Activated CD4-positive, CD25-positive, alpha-beta regulatory T cell treated with anti-CD3 and anti-CD28 coated beads, Interleukin-2, amount 50 U/mL, for 24 hours (primary cell): ENCODE measurements at regions not wholly inside any gene's neighbourhood (a gene's known extent, or its start where the extent isn't known, plus 50 kb on each side); places are given as distances from the start of the nearest gene placed in this dataset.
"Not testable (repeated sequence)": the region's sequence is repeated elsewhere in the genome, so short reads cannot be mapped to it uniquely, and the experiment has no call there.

Source experiments
- ATAC-seq, 2 donors: fragments of 150-1000 bp; cut with Tn5 transposase; one replicate each; pipeline ENCODE4 v1.10.0; 2021; ENCODE audit warnings: mild to moderate bottlenecking in 1 of 2, moderate library complexity in 1 of 2

DNA sequence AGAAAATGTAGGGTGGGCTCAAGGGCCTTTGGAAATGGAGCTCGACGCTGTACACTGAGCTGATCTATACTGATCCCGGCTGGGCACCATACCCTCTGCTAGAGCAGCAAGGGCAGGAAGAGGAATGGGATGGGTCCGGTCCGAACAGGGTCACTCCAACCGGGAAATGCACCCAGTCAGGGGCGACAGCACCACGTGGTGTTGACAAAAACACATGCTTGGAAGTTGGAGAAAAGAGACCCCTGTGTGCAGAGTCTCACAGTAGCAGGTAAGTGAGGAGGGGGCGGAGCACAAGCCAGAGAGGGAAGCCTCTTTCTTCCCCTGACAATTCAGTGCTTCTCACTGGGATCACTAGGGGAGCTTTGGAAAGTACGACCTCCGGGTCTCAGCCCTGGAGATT, 84.1 kb upstream of the ASB18 start:
- ATAC-seq = no peak

GRCh38 chr2:236348976-236349375, 84.8 kb upstream of the ASB18 start:
- ATAC-seq = no peak

- ATAC-seq = no peak
Observed at GRCh38 chr2:236350426-236350825, 86.2 kb upstream of the ASB18 start.

DNA sequence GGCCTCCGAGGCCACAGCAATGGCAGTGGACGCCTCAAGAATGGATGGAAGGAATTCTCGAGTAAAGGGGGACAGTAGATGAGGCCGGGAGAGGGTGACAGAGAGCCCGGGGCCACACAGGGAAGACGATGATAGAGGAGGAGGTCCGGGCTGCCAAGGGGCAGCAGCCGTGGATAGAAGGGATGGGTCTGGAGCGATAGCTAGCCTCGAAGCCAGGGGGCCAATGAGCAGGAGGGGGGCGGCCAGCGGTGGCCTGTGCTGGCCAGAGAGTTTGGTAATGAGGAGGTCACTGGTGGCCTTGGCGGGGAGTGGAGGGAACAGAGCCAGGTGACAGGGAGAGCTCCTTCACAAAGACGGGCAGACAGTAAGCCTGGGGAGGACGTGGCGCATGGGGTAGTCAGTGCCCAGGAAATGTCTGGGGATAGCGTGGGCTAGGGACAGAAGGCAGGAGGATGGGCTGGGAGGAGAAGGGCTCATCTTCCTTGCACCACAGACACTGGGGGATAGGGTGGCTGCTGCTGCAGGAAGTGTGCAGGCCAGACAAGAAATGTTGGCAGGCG, 87.8 kb upstream of the ASB18 start:
- no peak for ATAC-seq

- no peak for ATAC-seq
Observed at GRCh38 chr2:236352761-236353593, 88.8 kb upstream of the ASB18 start.

- ATAC-seq = no peak
Observed at GRCh38 chr2:236353594-236353942, 89.4 kb upstream of the ASB18 start.

DNA sequence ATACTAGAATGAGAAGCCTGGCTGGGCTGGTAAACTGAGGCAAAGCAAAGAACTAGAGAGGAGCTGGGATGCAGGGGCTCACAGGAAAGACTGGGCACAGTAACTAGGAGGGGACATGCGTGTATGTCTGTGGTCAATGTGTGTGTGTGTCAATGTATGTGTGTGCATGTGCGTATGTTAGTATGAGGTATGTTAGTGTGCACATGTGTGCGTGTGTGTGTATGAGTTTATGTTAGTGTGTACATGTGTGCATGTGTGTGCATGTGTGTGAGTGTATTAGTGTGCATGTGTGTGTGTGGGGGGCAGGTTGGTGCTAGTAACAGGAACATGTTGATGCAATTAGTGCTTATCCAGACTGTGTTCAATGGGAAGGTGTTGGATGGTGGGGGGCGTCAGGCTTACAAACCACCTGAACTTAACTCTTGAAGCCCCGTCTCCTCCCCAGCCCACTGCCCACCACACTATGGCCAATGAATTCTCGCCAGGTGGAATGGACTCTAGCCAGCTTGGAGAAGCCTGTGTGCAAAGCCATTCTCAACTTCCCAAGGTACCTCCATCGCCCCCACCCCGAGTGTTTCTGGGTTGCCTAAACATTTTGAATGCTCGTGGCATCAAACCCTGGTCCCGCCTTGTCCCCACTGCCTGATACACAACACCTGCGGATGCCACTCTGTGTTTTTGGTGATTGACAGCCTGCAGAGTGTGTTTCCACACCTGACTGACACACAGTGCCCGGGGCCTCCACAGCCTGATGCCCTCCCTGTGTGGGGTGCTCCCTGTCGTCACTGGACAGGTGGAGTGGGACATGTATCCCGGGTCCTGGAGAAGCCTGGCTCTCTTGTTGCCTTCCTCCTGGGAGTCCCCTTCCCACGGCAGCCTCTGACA, 90.1 kb upstream of the ASB18 start:
- no peak for ATAC-seq

GRCh38 chr2:236354973-236355595, 90.9 kb upstream of the ASB18 start:
- ATAC-seq = no peak

- no peak for ATAC-seq
Observed at GRCh38 chr2:236355911-236356310, 91.7 kb upstream of the ASB18 start.

DNA sequence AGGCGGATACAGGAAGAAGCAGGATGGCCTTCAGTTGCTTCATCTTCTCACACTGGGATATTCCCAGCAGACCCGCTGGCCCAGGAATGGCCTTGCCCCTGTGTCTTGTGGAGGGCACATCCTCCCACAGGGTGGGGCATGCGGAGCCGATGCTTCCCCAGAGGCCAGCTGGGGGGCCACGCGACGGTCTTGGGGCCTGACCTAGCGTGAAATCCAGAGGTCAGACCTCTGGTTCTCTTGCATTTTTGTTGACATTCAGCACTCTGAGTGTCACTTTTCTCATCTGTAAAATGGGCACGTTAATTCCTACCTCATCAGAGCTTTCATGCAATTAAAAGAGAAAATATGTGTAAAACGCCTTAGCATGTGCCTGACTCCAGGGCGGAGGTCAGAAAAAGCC, 92.1 kb upstream of the ASB18 start:
- not testable (repeated sequence) for ATAC-seq

DNA sequence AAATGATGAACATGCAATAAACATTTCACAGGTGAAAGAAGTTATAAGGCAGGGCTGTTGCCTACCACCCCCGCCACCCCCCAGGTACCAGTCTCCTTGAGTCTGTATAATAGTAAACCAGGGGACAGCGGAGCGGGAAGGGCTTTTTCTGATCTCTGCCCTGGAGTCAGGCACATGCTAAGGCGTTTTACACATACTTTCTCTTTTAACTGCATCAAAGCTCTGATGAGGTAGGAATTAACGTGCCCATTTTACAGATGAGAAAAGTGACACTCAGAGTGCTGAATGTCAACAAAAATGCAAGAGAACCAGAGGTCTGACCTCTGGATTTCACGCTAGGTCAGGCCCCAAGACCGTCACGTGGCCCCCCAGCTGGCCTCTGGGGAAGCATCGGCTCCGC, 94.3 kb upstream of the ASB18 start:
- not testable (repeated sequence) for ATAC-seq

DNA sequence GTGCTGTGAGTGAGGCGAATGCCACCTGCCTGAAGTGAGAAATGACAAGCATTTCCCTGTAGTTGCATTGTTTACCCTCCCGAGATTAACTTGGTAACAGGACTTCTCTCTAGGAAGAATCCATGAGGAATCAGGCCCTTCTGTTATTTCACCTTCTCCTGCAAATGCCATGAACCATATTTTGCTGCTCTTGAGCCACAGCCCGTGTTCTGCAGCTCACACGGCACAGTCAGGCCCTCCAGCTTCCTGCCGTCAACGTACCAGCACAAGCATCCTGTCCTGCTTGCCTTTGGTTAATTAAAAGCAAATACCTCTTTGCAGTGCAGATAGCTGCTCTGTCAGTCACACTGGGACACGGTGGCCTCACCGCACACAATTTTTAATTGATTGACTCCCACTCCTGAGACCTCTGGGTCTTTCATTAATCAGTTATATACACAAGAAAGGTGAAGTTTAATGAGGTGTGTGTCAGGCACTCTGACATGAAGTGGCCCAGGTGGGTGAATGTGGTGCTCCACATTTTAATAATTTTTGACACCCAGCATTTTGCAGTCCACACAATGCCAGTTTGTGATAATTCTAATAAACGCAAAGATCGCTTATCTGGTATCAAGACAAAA, 95.3 kb upstream of the ASB18 start:
- ATAC-seq = no peak

GRCh38 chr2:236360496-236360895, 96.3 kb upstream of the ASB18 start:
- no peak for ATAC-seq

DNA sequence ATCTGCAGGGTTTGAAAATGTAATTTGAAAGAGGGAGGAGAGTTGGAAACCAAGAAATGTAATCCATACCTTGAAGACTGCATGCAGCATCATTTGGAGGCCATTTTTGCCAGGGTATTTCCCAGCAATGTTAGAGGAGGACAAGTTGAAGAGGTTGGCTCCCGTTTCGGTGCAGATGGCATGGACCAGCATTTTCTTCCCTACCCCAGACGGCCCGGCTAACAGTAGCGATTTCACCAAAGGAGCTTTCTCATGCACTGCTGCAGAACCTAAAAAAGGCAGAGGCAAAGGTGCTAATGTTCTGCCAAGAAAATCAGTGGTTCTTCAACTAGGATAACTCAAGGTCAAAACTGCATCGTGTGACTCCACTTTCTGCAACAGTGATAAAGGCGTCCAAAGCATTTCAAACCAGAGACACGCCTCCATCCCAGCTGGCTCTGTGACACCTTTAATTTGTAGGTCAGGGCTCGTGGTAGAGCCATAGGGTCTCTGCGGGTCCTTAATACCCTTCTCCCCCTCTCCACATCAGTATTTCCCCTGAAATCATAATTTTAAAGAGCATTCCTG, 99.6 kb upstream of the ASB18 start:
- ATAC-seq = no peak

GRCh38 chr2:236365258-236366048, 101.2 kb upstream of the ASB18 start:
- no peak for ATAC-seq

DNA sequence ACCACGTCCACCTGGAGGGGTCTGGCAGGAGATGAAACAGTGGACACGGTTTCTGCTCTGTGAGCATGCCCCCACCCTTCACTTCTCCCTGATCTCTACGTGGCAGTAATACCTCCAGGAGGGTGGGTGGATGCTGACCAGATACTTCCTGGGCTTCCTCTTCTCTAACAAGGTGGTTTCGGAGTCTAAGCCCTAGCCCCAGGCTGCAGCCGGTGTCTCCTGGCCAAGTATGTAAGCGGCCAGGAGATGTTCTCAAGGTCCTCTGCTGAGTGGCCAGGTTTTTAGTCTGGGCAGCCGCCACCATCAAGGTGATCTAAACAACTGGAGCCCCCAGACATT, 101.8 kb upstream of the ASB18 start:
- peak in 1 of 2 donors; percentile 19 for ATAC-seq

DNA sequence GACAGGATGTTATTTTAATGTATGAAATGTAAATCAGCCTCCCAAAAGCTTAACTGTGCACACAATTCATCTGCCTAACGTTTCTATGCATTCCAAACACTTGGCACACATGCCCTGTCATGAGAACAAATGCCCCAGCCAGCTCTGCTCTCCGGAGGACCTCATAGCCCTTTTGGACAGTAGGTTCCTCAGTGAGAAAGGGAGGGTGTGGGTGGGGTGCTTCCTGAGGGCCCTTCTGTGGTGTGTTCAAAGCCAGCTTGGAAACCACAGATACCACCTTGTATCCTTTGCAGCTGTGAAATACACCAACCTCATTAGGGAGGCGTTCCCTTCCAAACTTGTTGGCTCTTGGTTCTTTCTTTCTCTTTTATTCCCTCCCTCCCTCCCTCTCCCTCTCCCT, 102.2 kb upstream of the ASB18 start:
- ATAC-seq = peak; percentile 48 to 63

- ATAC-seq = no peak
Observed at GRCh38 chr2:236367506-236368289, 103.5 kb upstream of the ASB18 start.

DNA sequence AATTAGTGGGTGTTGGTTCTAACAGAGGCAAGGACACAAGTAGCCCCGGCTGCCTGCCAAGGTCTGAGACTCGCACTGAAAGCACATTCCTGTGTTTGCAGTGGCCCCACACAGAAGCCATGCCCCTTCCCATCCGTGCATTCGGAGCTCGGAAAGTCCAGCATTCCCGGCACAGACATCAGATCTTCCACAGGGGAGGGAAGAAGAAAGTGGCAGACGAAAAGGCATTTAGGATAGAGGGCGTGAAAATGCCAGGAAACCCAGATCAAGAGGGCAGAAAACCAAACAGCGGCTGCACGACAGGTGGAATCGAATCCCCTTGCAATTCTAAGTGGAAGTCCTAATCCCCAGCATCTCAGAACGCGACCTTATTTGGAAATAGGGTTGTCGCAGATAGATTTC, 105.5 kb upstream of the ASB18 start:
- ATAC-seq = no peak

DNA sequence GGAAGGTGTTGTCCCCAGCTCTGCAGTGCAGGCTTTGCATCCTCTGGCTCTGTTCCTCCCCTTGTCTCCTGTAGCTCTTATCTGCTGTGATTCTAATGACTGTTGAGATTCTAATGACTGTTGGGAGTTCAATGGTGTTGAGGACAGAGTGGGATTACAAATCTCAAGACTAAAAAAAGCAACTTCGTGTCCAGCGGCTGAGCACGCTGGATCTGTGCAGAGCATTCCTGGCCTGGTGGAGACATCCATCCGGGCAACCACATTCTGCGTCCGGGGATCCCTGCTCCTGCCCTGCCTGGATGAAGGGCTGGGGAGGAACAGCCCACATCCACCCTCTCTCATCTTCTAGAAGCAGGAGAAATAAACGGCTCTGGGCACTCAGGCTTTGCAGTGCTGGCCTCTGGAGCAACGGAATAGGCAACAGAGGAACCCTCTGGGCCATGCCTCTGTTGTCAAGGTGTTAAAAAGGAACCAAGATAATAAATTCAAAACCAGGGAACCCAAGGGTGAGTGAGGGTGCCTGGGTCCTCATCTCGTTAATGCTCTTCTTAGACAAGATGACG, 106.7 kb upstream of the ASB18 start:
- no peak for ATAC-seq
